ENCODE measurements at regions not wholly inside any gene's neighbourhood (a gene's known extent, or its start where the extent isn't known, plus 50 kb on each side); places are given as distances from the start of the nearest gene placed in this dataset.

- no peak for DNase-seq
Measured at GRCh38 chr18:78069784-78070664, 820.4 kb downstream of the GALR1 start.

- no peak for DNase-seq
Measured at GRCh38 chr18:78071166-78071710, 821.6 kb downstream of the GALR1 start.

GRCh38 chr18:78071776-78072175, 822.1 kb downstream of the GALR1 start:
- DNase-seq = no peak

- no peak for DNase-seq
Measured at GRCh38 chr18:78072375-78072774, 822.7 kb downstream of the GALR1 start.

GRCh38 chr18:78073275-78073674, 823.6 kb downstream of the GALR1 start:
- no peak for DNase-seq

GRCh38 chr18:78074400-78075020, 824.9 kb downstream of the GALR1 start:
- DNase-seq = no peak

GRCh38 chr18:78080081-78080480, 830.4 kb downstream of the GALR1 start:
- no peak for DNase-seq

GRCh38 chr18:78080761-78081160, 831.1 kb downstream of the GALR1 start:
- no peak for DNase-seq

- no peak for DNase-seq
Measured at GRCh38 chr18:78082816-78083215, 833.2 kb downstream of the GALR1 start.

- no peak for DNase-seq
Measured at GRCh38 chr18:78085241-78086185, 835.9 kb downstream of the GALR1 start.

- DNase-seq = no peak
Measured at GRCh38 chr18:78086931-78087330, 837.3 kb downstream of the GALR1 start.

- no peak for DNase-seq
Measured at GRCh38 chr18:78087338-78087737, 837.7 kb downstream of the GALR1 start.

GRCh38 chr18:78090584-78090983, 840.9 kb downstream of the GALR1 start:
- DNase-seq = no peak

GRCh38 chr18:78092901-78093300, 843.3 kb downstream of the GALR1 start:
- no peak for DNase-seq

- DNase-seq = no peak
Measured at GRCh38 chr18:78099979-78100588, 850.4 kb downstream of the GALR1 start.

- DNase-seq = no peak
Measured at GRCh38 chr18:78101091-78101490, 851.4 kb downstream of the GALR1 start.

- no peak for DNase-seq
Measured at GRCh38 chr18:78102135-78102534, 852.5 kb downstream of the GALR1 start.

GRCh38 chr18:78105611-78106010, 856.0 kb downstream of the GALR1 start:
- DNase-seq = no peak

- no peak for DNase-seq
Measured at GRCh38 chr18:78106946-78107345, 857.3 kb downstream of the GALR1 start.

GRCh38 chr18:78107363-78107762, 857.7 kb downstream of the GALR1 start:
- DNase-seq = no peak

GRCh38 chr18:78108554-78108953, 858.9 kb downstream of the GALR1 start:
- no peak for DNase-seq

Data from renal pelvis (tissue), 1 donor.